ENCODE measurements at regions not wholly inside any gene's neighbourhood (a gene's known extent, or its start where the extent isn't known, plus 50 kb on each side); places are given as distances from the start of the nearest gene placed in this dataset.

DNA sequence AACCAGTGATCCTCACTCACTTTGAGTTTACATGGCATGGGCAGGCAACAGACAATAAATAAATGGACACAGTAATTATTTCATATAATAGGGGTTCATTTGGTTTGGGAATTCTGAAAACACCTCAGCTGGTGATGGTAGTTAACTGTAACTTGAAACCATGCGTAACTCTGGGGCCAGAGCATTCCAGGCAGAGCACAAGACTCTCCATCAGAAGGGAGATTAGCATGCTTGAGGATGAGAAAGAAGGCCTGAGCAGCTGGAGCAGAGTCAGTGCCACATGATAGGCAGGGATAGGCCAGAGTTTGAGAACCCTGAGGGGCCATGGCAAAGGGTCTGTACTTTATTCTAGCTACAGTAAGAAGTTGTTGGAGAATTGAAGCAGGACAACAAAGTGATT, 56.3 kb upstream of the CXCL8 start:
- no peaks in the 10 kb centered on the region for H3K9me3 Mint-ChIP-seq (ENCODE audit: unreplicated experiment)
- no peaks in the 10 kb centered on the region for H3K36me3 Mint-ChIP-seq (ENCODE audit: unreplicated experiment)
- no peaks in the 10 kb centered on the region for H3K4me1 Mint-ChIP-seq (ENCODE audit: low read depth, unreplicated experiment)
- H3K4me3 Mint-ChIP-seq (ENCODE audit: unreplicated experiment) = no peak overlapping the region
- DNase-seq = no peak
- peaks cover 2% of the 10 kb centered on the region for H3K27me3 Mint-ChIP-seq (ENCODE audit: unreplicated experiment)
- TF ChIP-seq, protein P1, sequence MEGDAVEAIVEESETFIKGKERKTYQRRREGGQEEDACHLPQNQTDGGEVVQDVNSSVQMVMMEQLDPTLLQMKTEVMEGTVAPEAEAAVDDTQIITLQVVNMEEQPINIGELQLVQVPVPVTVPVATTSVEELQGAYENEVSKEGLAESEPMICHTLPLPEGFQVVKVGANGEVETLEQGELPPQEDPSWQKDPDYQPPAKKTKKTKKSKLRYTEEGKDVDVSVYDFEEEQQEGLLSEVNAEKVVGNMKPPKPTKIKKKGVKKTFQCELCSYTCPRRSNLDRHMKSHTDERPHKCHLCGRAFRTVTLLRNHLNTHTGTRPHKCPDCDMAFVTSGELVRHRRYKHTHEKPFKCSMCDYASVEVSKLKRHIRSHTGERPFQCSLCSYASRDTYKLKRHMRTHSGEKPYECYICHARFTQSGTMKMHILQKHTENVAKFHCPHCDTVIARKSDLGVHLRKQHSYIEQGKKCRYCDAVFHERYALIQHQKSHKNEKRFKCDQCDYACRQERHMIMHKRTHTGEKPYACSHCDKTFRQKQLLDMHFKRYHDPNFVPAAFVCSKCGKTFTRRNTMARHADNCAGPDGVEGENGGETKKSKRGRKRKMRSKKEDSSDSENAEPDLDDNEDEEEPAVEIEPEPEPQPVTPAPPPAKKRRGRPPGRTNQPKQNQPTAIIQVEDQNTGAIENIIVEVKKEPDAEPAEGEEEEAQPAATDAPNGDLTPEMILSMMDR (IDR thresholded peaks at IDR 0.05; ENCODE audit: partially characterized antibody, unreplicated experiment) = no peak
- H3K27ac Mint-ChIP-seq (ENCODE audit: unreplicated experiment) = no peak overlapping the region

DNA sequence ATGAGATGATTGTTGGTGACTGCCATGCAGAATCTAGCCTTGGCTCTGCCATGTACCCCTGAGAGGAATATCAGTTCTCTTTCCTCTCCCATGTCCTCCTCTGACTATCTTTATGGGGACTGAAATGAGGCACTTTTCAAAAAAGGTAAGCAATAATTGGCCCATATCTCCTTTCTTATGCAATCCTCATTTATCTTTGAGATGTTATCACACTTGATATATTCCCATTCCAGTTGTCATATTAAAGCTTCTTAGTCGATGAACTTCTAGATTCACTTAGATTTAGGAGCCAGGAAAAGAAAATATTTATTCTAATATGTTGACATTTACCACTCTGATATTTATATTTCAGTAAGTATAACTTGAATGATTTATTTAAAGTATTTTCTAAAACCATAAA, 55.3 kb upstream of the CXCL8 start:
- Mint-ChIP-seq H3K4me3 (ENCODE audit: unreplicated experiment) (no peak overlapping the region), H3K4me1 (ENCODE audit: low read depth, unreplicated experiment) (no peaks in the 10 kb centered on the region), H3K27me3 (ENCODE audit: unreplicated experiment) (peaks cover 2% of the 10 kb centered on the region), H3K36me3 (ENCODE audit: unreplicated experiment) (no peaks in the 10 kb centered on the region), H3K9me3 (ENCODE audit: unreplicated experiment) (no peaks in the 10 kb centered on the region), H3K27ac (ENCODE audit: unreplicated experiment) (no peak overlapping the region)
- DNase-seq = no peak
- TF ChIP-seq, protein P1 (IDR thresholded peaks at IDR 0.05; ENCODE audit: partially characterized antibody, unreplicated experiment) = no peak

DNA sequence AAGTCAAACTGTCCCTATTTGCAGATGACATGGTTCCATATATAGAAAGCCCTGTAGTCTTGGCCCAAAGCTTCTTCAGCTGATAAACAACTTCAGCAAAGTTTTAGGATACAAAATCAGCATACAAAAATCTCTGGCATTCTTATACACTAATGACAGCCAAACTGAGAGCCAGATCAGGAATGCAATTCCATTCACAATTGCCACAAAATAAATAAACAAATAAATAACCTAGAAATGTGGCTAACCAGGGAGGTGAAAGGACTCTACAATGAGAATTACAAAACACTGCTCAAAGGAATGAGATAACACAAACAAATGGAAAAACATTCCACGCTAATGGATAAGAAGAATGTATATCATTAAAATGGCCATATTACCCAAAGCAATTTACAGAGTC, 52.9 kb upstream of the CXCL8 start:
- H3K27ac Mint-ChIP-seq (ENCODE audit: unreplicated experiment) = no peak overlapping the region
- no peaks in the 10 kb centered on the region for H3K36me3 Mint-ChIP-seq (ENCODE audit: unreplicated experiment)
- TF ChIP-seq, protein P1 (IDR thresholded peaks at IDR 0.05; ENCODE audit: partially characterized antibody, unreplicated experiment) = no peak
- H3K9me3 Mint-ChIP-seq (ENCODE audit: unreplicated experiment) = no peaks in the 10 kb centered on the region
- peaks cover 2% of the 10 kb centered on the region for H3K27me3 Mint-ChIP-seq (ENCODE audit: unreplicated experiment)
- DNase-seq = no peak
- no peak overlapping the region for H3K4me3 Mint-ChIP-seq (ENCODE audit: unreplicated experiment)
- no peaks in the 10 kb centered on the region for H3K4me1 Mint-ChIP-seq (ENCODE audit: low read depth, unreplicated experiment)

DNA sequence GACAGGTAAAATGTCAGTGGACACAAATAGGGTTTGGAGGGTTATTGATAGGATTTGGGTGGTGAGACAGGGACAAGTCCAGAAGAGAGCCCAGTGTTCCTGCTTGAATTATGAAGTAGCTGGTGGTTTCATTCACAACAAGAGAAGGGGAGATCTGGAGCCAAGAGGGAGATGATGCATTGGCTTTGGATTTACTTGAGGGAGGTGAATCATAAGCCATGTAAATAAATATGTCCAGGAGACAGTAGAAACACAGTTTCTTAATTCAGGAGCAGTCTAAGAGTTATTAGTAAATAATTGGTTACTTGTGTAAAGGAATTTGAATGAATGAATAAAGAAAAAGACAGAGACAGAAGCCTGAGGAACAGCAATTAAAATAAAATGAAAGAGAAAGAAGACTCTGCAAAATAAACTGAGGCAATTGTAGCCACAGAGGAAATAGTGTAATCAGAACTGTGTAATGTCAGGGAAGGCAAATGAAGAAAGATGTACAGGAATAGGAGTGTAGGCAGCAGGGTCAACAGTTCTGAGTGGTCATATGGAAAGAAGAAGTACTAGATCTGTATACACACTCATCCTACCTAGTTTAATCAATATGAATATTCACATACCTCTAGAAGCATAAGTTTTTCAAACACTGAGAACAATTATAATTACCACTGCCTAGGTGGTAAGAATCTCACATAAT, 50.2 kb upstream of the CXCL8 start:
- TF ChIP-seq, protein P1 (IDR thresholded peaks at IDR 0.05; ENCODE audit: partially characterized antibody, unreplicated experiment) = no peak
- H3K27ac Mint-ChIP-seq (ENCODE audit: unreplicated experiment) = no peak overlapping the region
- no peak for DNase-seq
- H3K27me3 Mint-ChIP-seq (ENCODE audit: unreplicated experiment) = no peaks in the 10 kb centered on the region
- H3K36me3 Mint-ChIP-seq (ENCODE audit: unreplicated experiment) = no peaks in the 10 kb centered on the region
- H3K9me3 Mint-ChIP-seq (ENCODE audit: unreplicated experiment) = no peaks in the 10 kb centered on the region
- H3K4me1 Mint-ChIP-seq (ENCODE audit: low read depth, unreplicated experiment) = no peaks in the 10 kb centered on the region
- H3K4me3 Mint-ChIP-seq (ENCODE audit: unreplicated experiment) = no peak overlapping the region

Data from glutamatergic neuron (in vitro differentiated cells).